GM23338 (cell line): ENCODE measurements at regions not wholly inside any gene's neighbourhood (a gene's known extent, or its start where the extent isn't known, plus 50 kb on each side); places are given as distances from the start of the nearest gene placed in this dataset.

ENCODE experiments used
- CREB1 ChIP-seq: fragments of 250-450 bp; sonication (Bioruptor Pico); IDR thresholded peaks from 2 replicates; pipeline ENCODE4 v1.5.0; 2020; ENCODE audit warnings: low read depth, mild to moderate bottlenecking, moderate library complexity
- CTCF ChIP-seq, 2 experiments: fragments of 200-600 bp in 1 of 2; sonication (generic) in 1 of 2; conservative IDR thresholded peaks; 2 replicates each; pipeline versions ENCODE4 v1.5.1 to v1.6.1; 2016 to 2017; ENCODE audit warnings: antibody characterized with exemption in 2 of 2, low read depth in 2 of 2, mild to moderate bottlenecking in 2 of 2, moderate library complexity in 1 of 2
- ETS1 ChIP-seq: IDR thresholded peaks from 2 replicates; pipeline ENCODE4 v1.6.1; 2016; ENCODE audit warnings: antibody characterized with exemption
- EZH2 ChIP-seq: fragments of 200-600 bp; sonication (generic); IDR thresholded peaks from one replicate; pipeline ENCODE4 v1.8.0; 2017; ENCODE audit warnings: antibody characterized with exemption, mild to moderate bottlenecking, low read depth; ENCODE audit not compliant: unreplicated experiment
- EZH2phosphoT487 ChIP-seq: fragments of 200-600 bp; sonication (generic); IDR thresholded peaks from one replicate; pipeline ENCODE4 v1.8.1; 2018; ENCODE audit warnings: antibody characterized with exemption; ENCODE audit not compliant: unreplicated experiment
- JUNB ChIP-seq: IDR thresholded peaks from one replicate; pipeline ENCODE4 v1.6.1; 2016; ENCODE audit warnings: antibody characterized with exemption; ENCODE audit not compliant: unreplicated experiment
- NANOG ChIP-seq: IDR thresholded peaks from 2 replicates; pipeline ENCODE4 v1.6.1; 2016; ENCODE audit warnings: antibody characterized with exemption, borderline replicate concordance
- POLR2AphosphoS5 ChIP-seq: IDR thresholded peaks from 2 replicates; pipeline ENCODE4 v1.6.1; 2016; ENCODE audit warnings: antibody characterized with exemption, low read depth
- REST ChIP-seq: IDR thresholded peaks from one replicate; pipeline ENCODE4 v1.6.1; 2018; ENCODE audit warnings: antibody characterized with exemption; ENCODE audit not compliant: unreplicated experiment
- STAT1 ChIP-seq: IDR thresholded peaks from one replicate; pipeline ENCODE4 v1.6.1; 2016; ENCODE audit warnings: antibody characterized with exemption; ENCODE audit not compliant: unreplicated experiment
- ZNF114 ChIP-seq: fragments of 250-450 bp; sonication (Bioruptor Pico); IDR thresholded peaks from 2 replicates; pipeline ENCODE4 v1.5.0; 2020; ENCODE audit warnings: mild to moderate bottlenecking, moderate library complexity

DNA sequence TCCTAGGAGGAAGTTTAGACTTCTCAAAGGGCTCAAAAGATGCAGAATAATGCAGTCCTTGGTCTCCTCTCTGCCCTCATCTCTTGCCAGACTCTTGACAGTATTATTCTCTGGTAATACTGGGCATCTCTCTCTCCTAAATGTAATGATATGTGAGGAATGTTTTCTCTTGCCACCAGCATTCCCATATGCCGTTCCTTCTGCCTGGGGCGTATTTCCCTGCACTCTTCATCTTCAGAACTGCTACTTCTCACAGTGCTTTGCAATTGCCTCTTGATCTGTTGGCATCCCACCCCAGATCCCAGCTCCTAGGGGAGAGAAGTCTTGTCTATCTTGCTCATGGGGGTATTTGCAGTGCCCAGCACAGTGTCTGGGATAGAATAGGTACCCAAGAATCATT is 107.4 kb downstream of the RASSF10 start:
- TF ChIP-seq POLR2AphosphoS5, result no peak
- no peak for TF ChIP-seq EZH2
- TF ChIP-seq CTCF (conservative IDR thresholded peaks at IDR 0.05; ENCODE audit: low read depth in 2 of 2), result no peak
- no peak for TF ChIP-seq JUNB
- TF ChIP-seq ETS1, result no peak
- TF ChIP-seq NANOG, result no peak
- no peak for TF ChIP-seq CREB1 (CRISPR knock-in tag)
- no peak for TF ChIP-seq ZNF114
- no peak for TF ChIP-seq STAT1
- TF ChIP-seq REST, result no peak
- no peak for TF ChIP-seq EZH2phosphoT487
